ENCODE measurements at regions not wholly inside any gene's neighbourhood (a gene's known extent, or its start where the extent isn't known, plus 50 kb on each side); places are given as distances from the start of the nearest gene placed in this dataset.
"Not testable (repeated sequence)": the region's sequence is repeated elsewhere in the genome, so short reads cannot be mapped to it uniquely, and the experiment has no call there.

DNA sequence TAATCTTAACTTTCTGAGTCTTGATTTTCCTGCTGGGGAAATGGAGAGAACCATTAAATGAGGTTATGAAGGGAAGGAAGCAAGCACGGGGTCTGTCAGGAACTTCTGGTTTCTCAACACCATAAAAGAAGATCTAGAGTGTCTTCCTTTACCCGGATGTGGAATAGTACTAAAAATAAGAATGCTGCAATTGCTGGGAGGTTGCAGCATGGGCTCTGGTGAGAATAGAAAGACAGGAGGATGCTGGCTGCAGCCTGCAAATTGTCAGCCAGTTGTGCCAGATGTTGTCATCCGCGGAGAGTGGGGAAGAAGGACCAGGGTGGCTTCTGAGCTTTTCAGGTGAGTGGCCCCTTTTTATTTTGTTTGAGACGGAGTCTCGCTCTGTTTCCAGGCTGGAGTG is 69.3 kb upstream of the STC2 start:
- DNase-seq (ENCODE audit: low spot score) = no peak
- H3K27ac ChIP-seq = no peak overlapping the region
- TF ChIP-seq CTCF (IDR thresholded peaks at IDR 0.05) = no peak
- no peak overlapping the region for H3K4me3 ChIP-seq

DNA sequence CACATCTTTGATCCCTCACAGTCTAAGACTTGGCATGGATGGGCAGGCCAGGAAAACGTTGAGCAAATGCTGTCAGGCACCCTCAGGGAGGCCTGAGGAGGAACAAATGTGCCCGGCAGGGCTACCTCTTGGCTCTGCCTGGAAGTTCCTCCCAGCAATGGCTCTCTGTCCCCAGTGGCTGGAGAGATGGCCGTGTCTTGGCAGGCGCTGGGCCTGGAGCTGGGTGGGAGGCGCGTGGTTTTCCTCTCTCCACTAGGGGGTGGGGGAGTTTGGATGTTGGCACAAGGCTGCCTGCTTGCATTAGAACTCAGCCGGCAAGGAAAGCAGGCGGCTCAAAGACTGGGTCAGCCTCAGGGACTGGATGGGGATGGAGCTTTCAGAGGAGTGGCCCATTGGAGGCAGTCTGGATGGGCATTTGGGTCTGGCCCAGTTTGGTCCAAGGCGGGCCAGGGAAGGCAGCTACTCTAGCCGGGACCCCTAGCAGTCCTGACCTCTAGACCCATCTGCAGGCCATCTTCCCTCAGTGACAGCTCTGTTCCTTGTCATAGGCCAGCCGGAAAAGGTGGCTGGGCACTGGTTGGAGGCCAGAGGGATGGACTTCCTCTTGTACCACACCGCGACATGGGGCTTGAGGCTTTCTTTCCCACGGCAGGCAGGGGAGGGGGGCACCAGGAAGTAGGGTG is 68.2 kb upstream of the STC2 start:
- peak; percentile 66 for DNase-seq (ENCODE audit: low spot score)
- TF ChIP-seq CTCF (IDR thresholded peaks at IDR 0.05) = no peak
- H3K27ac ChIP-seq = peak overlapping the region in 1 of 2 donors; percentile 11
- H3K4me3 ChIP-seq = no peak overlapping the region

DNA sequence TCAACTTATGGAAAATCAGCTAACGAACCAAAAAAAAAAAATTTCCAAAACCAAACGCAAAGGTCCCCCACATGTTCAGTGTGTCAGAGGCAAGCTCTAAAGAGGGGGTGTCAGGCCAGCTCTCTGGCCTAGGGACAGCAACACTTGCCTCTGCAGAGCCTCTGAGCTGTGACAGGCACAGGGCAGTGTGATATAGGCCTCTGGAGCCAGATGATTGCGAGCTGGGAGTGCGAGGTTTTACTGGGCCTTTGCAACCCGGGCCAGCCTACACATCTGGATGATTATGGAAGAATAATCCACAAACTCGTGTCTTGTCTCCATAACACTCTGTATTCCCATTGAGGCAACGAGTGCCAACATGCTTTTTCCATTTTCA is 67.7 kb upstream of the STC2 start:
- Histone ChIP-seq H3K4me3 (no peak overlapping the region), H3K27ac (peak overlapping the region in 1 of 2 donors; percentile 11)
- TF ChIP-seq CTCF (IDR thresholded peaks at IDR 0.05) = no peak
- peak; percentile 64 for DNase-seq (ENCODE audit: low spot score)

DNA sequence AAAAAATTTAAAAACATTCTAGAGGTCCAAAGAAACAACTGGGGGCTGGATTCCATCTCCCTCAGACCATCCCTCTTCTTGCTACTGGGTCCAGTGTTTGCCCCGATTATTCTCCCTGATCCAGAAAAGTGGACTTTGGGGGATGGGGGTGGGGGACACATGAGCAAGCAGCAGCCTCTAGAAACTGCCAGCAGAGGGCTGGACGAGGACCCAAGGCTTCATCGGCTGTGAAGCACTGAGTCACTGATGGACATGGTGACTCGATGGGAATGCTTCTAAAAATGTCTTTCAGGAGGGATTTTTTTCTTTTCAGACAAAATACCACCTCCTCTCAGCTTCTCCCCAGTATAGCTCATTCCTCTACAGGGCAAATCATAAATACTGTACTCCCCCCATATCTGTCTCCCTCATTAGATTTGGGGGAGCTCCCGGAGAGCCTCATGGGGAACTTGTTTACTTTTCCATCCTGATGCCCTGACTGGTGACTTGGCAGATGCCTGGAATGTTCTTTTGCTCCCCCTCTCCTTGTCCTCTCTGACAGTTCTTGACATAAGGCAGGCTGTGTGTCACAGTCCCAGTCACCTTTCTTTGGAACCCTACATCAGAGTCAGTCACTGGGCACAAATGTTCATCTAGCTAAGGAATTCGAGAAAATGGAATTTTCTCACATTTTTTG is 67.2 kb upstream of the STC2 start:
- Histone ChIP-seq H3K27ac (peak overlapping the region in 1 of 2 donors; percentile 35), H3K4me3 (no peak overlapping the region)
- TF ChIP-seq CTCF (IDR thresholded peaks at IDR 0.05) = no peak
- peak; percentile 62 for DNase-seq (ENCODE audit: low spot score)

DNA sequence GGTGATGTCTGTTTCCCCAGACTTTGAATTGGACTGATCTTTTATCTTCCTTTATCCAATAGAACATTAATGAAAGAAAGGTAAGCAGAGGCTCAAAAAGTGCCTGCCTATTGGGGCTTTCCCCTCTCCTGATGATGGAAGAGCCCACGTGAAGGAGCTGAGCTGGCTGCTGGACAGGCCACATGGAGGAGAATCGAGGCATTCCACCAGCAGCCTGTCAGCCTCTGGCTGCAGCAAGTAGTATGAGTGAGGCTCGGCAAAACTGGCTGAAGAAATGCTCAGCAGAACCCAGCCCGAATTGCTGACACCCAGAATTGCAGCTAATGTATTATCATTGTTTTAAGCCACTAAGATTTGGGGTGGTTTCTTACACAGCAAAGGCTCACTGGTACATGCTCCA is 66.5 kb upstream of the STC2 start:
- no peak for TF ChIP-seq CTCF (IDR thresholded peaks at IDR 0.05)
- H3K27ac ChIP-seq = no peak overlapping the region
- no peak overlapping the region for H3K4me3 ChIP-seq
- DNase-seq (ENCODE audit: low spot score) = no peak

DNA sequence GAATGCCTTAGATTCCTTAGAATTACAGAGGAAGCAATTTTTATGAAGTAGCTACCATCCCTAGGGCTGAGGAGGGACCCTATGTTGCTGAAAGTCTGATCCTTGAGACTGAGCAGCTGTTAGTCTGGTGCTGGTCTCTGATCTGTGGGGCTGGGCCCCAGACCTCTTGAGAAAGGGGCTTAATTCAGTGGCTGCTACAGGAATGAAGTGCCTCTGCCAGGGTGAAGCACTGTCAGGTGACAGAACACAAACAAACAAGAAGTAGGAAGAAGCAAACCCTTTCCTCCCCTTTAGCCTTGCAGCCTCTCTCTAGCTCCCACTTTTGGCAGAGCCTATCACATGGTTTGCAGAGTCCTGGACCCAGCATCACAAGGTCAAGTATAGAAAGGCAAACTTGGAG is 64.0 kb upstream of the STC2 start:
- no peak for TF ChIP-seq CTCF (IDR thresholded peaks at IDR 0.05)
- no peak for DNase-seq (ENCODE audit: low spot score)
- no peak overlapping the region for H3K4me3 ChIP-seq
- no peak overlapping the region for H3K27ac ChIP-seq

DNA sequence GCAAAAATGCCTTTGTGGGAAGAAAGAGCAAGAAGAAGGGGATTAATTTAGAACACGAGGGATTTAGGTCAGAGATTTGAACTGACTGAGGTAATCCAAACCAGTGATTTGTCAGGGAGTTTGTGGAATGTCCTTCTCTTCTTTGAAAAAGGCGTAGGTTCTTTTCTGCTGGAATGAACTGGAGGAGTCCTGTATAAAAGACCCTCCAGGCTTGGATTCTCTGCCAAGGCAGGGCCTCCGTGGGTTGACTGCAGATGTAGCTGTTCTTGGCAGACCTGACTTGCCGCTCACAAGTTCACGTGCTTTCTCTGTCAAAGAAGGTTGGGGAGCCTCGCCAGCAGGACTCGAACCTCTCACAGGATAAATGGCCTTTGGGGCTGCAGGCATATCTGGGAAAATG is 62.8 kb upstream of the STC2 start:
- DNase-seq (ENCODE audit: low spot score) = no peak
- H3K4me3 ChIP-seq = no peak overlapping the region
- no peak overlapping the region for H3K27ac ChIP-seq
- no peak for TF ChIP-seq CTCF (IDR thresholded peaks at IDR 0.05)

DNA sequence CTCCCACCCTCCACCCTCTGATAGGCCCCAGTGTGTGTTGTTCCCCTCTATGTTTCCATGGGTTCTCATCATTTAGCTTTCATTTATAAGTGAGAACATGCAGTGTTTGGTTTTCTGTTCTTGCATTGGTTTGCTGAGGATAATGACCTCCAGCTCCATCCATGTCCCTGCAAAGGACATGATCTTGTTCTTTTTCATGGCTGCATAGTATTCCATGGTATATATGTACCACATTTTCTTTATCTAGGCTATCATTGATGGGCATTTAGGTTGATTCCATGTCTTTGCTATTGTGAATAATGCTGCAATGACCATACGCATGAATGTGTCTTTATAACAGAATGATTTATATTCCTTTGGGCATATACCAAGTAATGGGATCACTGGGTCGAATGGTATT is 59.1 kb upstream of the STC2 start:
- not testable (repeated sequence) for H3K4me3 ChIP-seq; H3K27ac ChIP-seq; DNase-seq (ENCODE audit: low spot score)
